ENCODE measurements at regions not wholly inside any gene's neighbourhood (a gene's known extent, or its start where the extent isn't known, plus 50 kb on each side); places are given as distances from the start of the nearest gene placed in this dataset.

DNA sequence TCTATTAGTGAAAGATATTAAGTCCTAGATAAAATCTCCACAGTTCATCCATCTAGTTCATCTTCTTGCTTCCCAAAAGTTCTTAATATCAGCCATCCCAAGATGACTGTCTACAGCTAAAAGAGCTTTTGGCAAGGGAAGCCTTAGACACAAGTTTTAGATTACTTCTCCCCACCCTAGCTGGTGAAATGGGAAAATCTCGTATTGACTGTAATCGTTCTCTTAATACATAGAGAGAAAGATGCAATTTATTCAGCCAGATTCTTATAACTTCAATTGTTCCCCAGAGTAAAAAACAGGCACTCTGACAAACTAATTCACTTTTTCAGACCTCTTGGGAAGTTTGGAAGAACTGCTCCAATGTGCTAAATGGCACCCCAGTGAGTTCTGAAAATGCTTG is 1439.6 kb upstream of the C9orf72 start:
- H3K4me3 ChIP-seq (ENCODE audit: low read length) = no peak overlapping the region
- H3K4me1 ChIP-seq (ENCODE audit: low read length) = no peaks in the 10 kb centered on the region
- no peak for DNase-seq
- no peaks in the 10 kb centered on the region for H3K9me2 ChIP-seq (replicated peaks; ENCODE audit: insufficient read depth, low read length)
- no peaks in the 10 kb centered on the region for H3K27me3 ChIP-seq (replicated peaks; ENCODE audit: insufficient read depth, low read length)
- H4K20me1 ChIP-seq (ENCODE audit: insufficient read depth, low read length) = no peaks in the 10 kb centered on the region
- no peak for TF ChIP-seq EZH2phosphoT487 (IDR thresholded peaks at IDR 0.05; ENCODE audit: low read length)
- TF ChIP-seq EZH2 (optimal IDR thresholded peaks at IDR 0.05; ENCODE audit: low read depth, low read length) = no peak
- TF ChIP-seq CTCF (IDR thresholded peaks at IDR 0.05; ENCODE audit: low read length) = no peak
- no peak overlapping the region for H2AFZ ChIP-seq (ENCODE audit: low read length)
- H3K9me3 ChIP-seq (replicated peaks; ENCODE audit: insufficient read depth, low read length) = no peaks in the 10 kb centered on the region
- H3K27ac ChIP-seq (ENCODE audit: low read length) = no peak overlapping the region
- H3K4me2 ChIP-seq (ENCODE audit: low read depth, low read length) = no peak overlapping the region
- no peaks in the 10 kb centered on the region for H3F3A ChIP-seq (ENCODE audit: insufficient read depth, low read length)
- no peaks in the 10 kb centered on the region for H3K36me3 ChIP-seq (replicated peaks; ENCODE audit: insufficient read depth, low read length)
- H3K9ac ChIP-seq (ENCODE audit: low read length) = no peak overlapping the region
- H3K79me2 ChIP-seq (ENCODE audit: low read length) = no peaks in the 10 kb centered on the region

DNA sequence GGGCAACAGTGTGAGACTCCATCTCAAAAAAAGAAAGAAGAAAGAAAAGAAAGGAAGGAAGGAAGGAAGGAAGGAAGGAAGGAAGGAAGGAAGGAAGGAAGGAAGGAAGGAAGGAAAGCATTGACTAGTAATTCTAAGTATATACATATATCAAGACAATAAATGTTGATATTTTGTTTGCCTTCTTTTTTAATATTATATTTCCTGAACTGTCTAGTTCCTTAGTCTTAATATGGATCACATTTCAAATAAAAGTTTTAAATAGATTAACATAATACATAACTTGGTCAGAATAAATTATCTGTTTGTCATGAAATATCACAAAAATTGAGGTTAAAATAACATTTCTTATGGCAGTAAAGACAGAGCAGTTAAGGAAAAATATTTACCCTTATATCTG is 1448.4 kb upstream of the C9orf72 start:
- H2AFZ ChIP-seq (ENCODE audit: low read length) = no peak overlapping the region
- DNase-seq = no peak
- no peaks in the 10 kb centered on the region for H3K9me2 ChIP-seq (replicated peaks; ENCODE audit: insufficient read depth, low read length)
- H3K27ac ChIP-seq (ENCODE audit: low read length) = no peak overlapping the region
- no peak overlapping the region for H3K4me2 ChIP-seq (ENCODE audit: low read depth, low read length)
- no peaks in the 10 kb centered on the region for H3K27me3 ChIP-seq (replicated peaks; ENCODE audit: insufficient read depth, low read length)
- no peaks in the 10 kb centered on the region for H3F3A ChIP-seq (ENCODE audit: insufficient read depth, low read length)
- H3K4me1 ChIP-seq (ENCODE audit: low read length) = no peaks in the 10 kb centered on the region
- no peak overlapping the region for H3K4me3 ChIP-seq (ENCODE audit: low read length)
- H3K79me2 ChIP-seq (ENCODE audit: low read length) = no peaks in the 10 kb centered on the region
- H3K36me3 ChIP-seq (replicated peaks; ENCODE audit: insufficient read depth, low read length) = no peaks in the 10 kb centered on the region
- no peak overlapping the region for H3K9ac ChIP-seq (ENCODE audit: low read length)
- no peaks in the 10 kb centered on the region for H4K20me1 ChIP-seq (ENCODE audit: insufficient read depth, low read length)
- TF ChIP-seq EZH2phosphoT487 (IDR thresholded peaks at IDR 0.05; ENCODE audit: low read length) (no peak), EZH2 (optimal IDR thresholded peaks at IDR 0.05; ENCODE audit: low read depth, low read length) (no peak), CTCF (IDR thresholded peaks at IDR 0.05; ENCODE audit: low read length) (no peak)
- no peaks in the 10 kb centered on the region for H3K9me3 ChIP-seq (replicated peaks; ENCODE audit: insufficient read depth, low read length)

- Histone ChIP-seq H3K79me2 (ENCODE audit: low read length) (no peaks in the 10 kb centered on the region), H3K4me1 (ENCODE audit: low read length) (no peaks in the 10 kb centered on the region), H3F3A (ENCODE audit: insufficient read depth, low read length) (no peaks in the 10 kb centered on the region), H2AFZ (ENCODE audit: low read length) (no peak overlapping the region), H3K27me3 (replicated peaks; ENCODE audit: insufficient read depth, low read length) (no peaks in the 10 kb centered on the region), H3K9me3 (replicated peaks; ENCODE audit: insufficient read depth, low read length) (no peaks in the 10 kb centered on the region), H3K27ac (ENCODE audit: low read length) (no peak overlapping the region), H3K9ac (ENCODE audit: low read length) (no peak overlapping the region), H4K20me1 (ENCODE audit: insufficient read depth, low read length) (no peaks in the 10 kb centered on the region), H3K9me2 (replicated peaks; ENCODE audit: insufficient read depth, low read length) (no peaks in the 10 kb centered on the region), H3K4me3 (ENCODE audit: low read length) (no peak overlapping the region), H3K36me3 (replicated peaks; ENCODE audit: insufficient read depth, low read length) (no peaks in the 10 kb centered on the region), H3K4me2 (ENCODE audit: low read depth, low read length) (no peak overlapping the region)
- DNase-seq = no peak
- no peak for TF ChIP-seq EZH2 (optimal IDR thresholded peaks at IDR 0.05; ENCODE audit: low read depth, low read length)
- TF ChIP-seq CTCF (IDR thresholded peaks at IDR 0.05; ENCODE audit: low read length) = no peak
- no peak for TF ChIP-seq EZH2phosphoT487 (IDR thresholded peaks at IDR 0.05; ENCODE audit: low read length)
Measured at GRCh38 chr9:29038332-29038731, 1465.1 kb upstream of the C9orf72 start.
